ENCODE measurements at regions not wholly inside any gene's neighbourhood (a gene's known extent, or its start where the extent isn't known, plus 50 kb on each side); places are given as distances from the start of the nearest gene placed in this dataset.
"Not testable (repeated sequence)": the region's sequence is repeated elsewhere in the genome, so short reads cannot be mapped to it uniquely, and the experiment has no call there.

DNA sequence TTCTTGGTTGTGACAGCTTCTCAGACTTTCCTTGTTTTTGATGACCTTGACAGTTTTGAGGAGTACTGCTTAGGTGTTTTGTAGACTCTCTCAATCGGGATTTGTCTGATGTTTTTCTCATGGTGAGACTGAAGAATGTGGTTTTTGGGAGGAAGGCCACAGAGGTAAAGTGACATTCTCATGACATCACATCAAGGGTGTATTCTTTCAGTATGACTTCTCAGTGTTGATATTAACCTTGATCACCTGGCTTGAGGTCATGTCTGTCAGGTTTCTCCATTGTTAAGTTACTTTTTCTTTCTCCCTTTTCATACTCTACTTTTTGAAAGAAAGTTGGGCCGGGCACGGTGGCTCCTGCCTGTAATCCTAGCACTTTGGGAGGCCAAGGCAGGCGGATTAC is 269.9 kb downstream of the ZNF37A start:
- not testable (repeated sequence) for DNase-seq

DNA sequence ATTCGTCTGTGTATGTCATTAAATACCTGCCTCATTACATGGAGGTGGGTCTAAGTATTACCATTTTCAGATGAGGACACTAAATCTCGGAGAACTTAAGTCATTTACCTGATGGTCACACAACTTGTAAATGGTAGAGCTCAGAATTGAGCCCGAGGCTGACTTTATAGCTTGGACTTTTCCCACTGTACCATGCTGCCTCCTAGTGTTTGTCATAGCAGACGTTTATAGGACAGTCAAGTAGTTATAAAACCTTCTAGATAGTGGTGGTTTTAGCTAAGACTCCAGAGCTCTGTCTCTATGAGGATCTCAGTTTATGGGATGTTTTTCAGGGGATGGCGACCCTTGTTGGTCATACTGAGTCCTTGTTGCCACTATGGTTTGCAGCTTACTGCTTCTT is 271.8 kb downstream of the ZNF37A start:
- peak; percentile 28 for DNase-seq

- DNase-seq: not testable (repeated sequence)
Observed at GRCh38 chr10:38383800-38384199, 289.7 kb downstream of the ZNF37A start.

DNA sequence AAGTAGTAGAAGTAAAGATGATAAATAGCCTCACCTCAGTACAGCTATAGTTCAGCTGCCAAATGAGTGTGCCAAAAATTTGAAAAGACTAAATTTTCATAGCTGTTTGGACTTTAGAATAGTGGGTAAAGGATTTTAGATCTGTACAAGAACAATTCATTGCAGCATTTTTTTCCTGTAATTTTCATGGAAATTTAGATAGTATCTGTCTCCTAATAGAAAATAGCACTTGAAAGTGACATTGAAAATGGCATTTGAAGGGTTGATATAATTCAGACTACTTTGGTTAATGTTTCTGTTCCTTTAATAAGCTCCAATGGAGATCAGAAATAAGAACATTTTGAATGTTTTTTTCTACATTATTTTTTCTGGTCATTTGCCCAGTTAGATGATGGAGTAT is 292.7 kb downstream of the ZNF37A start:
- not testable (repeated sequence) for DNase-seq

DNA sequence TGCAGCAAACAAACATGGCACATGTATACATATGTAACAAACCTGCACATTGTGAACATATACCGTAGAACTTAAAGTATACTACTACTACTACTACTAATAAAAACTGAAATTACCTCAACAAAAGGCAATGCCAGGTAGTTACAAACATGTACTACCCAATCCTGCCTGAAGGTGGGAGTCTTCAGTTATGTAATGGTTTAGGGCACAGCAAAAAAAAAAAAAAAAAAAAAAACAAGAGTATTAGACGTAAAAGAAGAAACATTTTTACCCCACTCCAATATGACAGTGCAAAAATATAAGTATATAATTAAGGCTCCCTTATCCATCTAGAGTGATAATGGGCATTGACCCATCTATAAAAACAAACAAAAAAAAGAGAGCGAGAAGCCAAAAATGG is 296.6 kb downstream of the ZNF37A start:
- DNase-seq: not testable (repeated sequence)

GRCh38 chr10:38395465-38395864 is 301.3 kb downstream of the ZNF37A start:
- DNase-seq: not testable (repeated sequence)

- DNase-seq: not testable (repeated sequence)
Observed at GRCh38 chr10:38396178-38396954, 302.2 kb downstream of the ZNF37A start.

- DNase-seq: not testable (repeated sequence)
Observed at GRCh38 chr10:38401565-38401964, 307.4 kb downstream of the ZNF37A start.

- DNase-seq: peak; percentile 72
Observed at GRCh38 chr10:38402442-38403346, 308.6 kb downstream of the ZNF37A start.

DNA sequence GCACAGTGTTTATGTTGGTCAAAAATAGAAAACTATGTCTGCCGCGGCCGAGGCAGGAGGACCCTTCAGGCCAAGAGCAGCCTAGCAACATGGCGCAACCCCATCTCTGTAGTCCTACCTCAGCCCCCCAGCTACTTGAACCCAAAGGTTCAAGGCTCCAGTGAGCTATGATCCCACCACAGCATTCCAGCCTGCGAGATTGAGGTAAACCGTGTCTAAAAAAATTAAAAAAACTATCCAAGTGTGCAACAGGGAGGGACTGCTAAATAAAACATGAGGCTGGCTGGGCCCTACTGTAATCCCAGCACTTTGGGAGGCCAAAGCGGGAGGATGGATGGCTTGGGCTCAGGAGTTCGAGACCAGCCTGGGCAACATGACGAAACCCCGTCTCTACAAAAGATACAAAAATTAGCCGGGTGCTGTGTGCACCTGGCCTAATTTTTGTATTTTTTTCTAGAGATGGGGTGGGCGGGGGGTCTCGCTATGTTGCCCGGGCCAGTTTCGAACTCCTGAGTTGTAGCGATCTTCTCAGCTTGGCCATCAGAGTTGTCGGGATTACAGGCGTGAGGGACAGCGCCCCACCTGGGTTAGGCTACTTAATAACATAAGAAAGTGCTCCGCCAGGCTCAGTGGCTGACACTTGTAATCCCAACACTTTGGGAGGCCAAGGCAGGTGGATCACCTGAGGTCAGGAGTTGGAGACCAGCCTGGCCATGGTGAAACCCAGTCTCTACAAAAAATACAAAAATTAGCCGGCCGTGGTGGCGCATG is 309.4 kb downstream of the ZNF37A start:
- DNase-seq: not testable (repeated sequence)

DNA sequence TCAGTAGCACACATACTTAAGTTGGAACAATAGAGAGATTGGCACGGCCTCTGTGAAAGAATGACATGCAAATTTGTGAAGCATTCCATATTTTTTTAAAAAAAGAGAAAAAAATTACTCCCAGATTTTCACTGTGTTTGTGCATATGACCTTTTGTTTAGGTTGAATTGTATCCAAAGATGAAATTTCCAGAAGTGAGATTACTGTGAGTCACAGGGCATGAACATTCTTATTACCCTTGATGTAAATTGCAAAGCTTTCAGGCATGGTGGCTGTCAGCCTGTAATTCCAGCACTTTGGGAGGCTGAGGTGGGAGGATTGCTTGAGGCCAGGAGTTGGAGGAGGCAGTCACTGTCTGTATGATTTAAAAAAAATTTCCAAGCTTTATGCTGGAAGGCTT is 329.5 kb downstream of the ZNF37A start:
- not testable (repeated sequence) for DNase-seq

DNA sequence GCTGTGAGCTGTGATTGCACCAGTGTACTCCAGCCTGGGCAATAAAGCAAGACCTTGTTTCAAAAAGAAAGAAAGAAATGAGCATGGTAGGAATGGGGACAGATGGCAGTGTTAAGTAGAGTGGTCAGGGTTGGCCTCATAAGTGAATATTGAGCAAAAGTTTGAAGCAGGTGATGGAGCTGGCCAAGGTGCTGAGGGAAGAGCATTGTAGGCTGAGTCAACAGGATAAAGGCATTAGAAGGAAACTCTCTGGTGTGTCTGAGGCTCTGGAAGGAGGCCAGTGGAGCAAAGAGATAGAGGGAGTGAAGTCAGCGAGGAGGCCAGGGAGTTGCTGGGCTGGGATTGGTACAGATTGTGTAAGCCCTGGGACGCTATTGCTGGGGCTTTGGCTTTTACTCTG is 336.1 kb downstream of the ZNF37A start:
- DNase-seq: not testable (repeated sequence)

DNA sequence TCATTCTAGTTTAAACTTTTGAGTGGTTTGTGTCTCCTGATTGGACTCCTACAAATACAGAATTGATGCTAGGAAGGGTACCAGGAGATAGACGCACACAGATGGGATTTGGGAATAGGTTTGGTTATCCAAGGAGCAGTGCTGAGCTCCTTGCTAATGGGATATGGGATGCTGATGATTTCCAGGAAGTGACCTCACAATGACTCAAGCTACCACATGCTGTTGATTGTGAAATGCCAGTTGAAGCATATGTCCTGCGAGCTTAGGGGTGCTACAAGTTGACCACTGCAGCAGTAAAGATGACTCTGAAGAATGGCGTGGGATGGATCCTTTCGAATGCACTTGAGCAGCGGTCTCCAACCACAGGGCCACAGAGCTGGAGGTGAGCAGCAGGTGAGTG is 343.2 kb downstream of the ZNF37A start:
- DNase-seq: not testable (repeated sequence)

DNA sequence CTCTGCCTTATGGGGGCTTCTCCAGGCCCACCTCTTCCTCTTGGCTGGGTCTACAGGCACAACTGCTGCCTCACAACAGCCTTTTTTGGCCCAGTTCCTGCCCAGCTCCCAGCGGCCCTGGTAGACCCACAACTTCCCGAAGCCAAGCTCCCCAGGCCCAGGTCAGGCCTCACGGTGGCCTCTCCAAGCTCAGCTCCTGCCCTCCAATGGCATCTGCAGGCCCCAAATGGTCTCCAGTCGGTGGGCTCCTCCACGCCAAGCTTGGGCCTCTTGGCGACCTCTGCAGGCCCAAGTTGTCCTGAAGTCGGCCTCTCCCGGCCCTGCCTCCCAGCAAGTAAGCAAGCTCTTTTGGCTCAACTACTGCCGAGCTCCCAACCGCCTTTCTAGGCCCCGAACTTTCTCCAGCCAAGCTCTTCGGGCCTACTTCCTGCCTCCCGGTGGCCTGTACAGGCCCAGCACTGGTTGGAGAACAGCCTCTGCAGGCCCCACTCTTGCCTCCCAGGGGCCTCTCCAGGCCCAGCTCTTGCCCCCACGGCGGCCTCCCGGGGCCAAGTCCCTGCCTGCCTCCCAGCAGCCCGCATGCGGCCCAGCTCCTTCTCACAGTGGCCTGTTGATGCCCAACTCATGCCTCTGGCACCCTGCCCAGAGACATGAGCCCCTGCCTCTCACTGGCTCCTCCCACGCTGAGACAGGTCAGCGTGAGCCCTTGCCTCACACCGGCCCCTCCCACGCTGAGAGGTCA is 354.6 kb downstream of the ZNF37A start:
- not testable (repeated sequence) for DNase-seq

DNA sequence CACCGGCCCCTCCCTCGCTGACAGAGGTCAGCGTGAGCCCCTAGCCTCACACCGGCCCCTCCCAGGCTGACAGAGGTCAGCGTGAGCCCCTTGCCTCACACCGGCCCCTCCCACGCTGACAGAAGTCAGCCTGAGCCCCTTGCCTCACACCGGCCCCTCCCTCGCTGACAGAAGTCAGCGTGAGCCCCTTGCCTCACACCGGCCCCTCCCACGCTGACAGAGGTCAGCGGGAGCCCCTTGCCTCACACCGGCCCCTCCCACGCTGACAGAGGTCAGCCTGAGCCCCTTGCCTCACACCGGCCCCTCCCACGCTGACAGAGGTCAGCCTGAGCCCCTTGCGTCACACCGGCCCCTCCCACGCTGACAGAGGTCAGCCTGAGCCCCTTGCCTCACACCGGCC is 355.5 kb downstream of the ZNF37A start:
- not testable (repeated sequence) for DNase-seq

DNA sequence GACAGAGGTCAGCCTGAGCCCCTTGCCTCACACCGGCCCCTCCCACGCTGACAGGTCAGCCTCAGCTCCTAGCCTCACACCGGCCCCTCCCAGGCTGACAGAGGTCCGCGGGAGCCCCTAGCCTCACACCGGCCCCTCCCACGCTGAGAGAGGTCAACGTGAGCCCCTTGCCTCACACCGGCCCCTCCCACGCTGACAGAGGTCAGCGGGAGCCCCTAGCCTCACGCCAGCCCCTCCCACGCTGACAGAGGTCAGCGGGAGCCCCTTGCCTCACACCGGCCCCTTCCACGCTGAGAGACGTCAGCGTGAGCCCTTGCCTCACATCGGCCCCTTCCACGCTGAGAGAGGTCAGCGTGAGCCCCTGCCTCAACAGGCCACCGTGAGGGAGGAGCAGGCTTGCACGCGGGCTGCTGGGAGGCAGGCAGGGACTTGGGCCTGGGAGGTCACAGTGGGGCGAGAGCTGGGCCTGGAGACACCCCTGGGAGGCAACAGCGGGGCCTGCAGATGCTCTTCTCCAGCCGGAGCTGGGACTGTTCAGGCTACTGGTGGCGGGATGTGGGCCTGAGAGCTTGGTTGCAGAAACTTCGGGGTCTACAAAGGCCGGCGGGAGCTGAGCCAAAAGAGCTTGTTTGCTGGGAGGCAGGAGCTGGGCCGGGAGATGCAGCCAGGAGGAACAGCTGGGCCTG is 356.4 kb downstream of the ZNF37A start:
- DNase-seq: not testable (repeated sequence)

DNA sequence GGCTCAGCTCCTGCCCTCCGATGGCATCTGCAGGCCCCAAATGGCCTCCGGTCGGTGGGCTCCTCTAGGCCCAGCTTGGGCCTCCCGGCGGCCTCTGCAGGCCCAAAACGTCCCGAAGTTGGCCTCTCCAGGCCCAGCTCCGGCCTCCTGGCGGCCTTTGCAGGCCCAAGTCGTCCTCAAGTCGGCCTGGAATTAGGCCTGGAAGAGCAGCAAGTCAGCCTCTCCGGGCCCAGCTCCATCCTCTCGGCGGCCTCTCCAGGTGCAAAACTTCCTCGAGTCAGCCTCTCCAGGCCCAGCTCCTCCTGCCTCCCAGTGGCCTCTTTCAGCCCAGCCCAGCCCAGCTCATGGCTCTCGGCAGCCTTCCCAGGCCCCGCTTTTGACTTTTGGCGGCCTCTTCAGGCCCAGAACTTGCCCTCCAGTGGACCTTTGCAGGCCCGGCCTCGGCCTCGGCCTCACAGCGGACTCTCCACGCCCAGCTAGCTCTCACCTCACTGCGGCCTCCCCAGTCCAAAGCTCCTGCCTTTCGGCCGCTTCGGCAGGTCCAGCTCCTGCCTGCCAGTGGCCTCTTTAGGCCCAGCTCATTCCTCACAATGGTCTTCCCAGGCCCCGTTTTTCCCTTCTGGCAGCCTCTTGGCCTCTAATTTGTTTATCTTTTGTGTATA is 357.3 kb downstream of the ZNF37A start:
- DNase-seq: not testable (repeated sequence)
